Stomach (tissue), 8 donors: ENCODE measurements at regions not wholly inside any gene's neighbourhood (a gene's known extent, or its start where the extent isn't known, plus 50 kb on each side); places are given as distances from the start of the nearest gene placed in this dataset.

Source experiments
- DNase-seq, 2 donors: peaks; one replicate each; pipeline versions ENCODE4 v3.0.0 to v3.0.0-alpha.2; 2013 to 2019
- H3K27ac ChIP-seq, 5 donors: fragments of 200-600 bp in 4 of 5; sonication (generic) in 4 of 5; one replicate each; pipeline ENCODE4 v1.5.1; 2013 to 2019; ENCODE audit warnings: mild to moderate bottlenecking in 1 of 5, moderate library complexity in 1 of 5
- H3K27me3 ChIP-seq, 3 donors: fragments of 200-600 bp; sonication (generic); one replicate each; pipeline ENCODE4 v1.5.1; 2017 to 2019; ENCODE audit warnings: mixed run types in 1 of 3
- H3K36me3 ChIP-seq, 4 donors: fragments of 200-600 bp; sonication (generic); 1 replicate in 3 of 4; 2 replicates in 1 of 4; pipeline ENCODE4 v1.5.1; 2016 to 2019
- H3K4me1 ChIP-seq, 4 donors: fragments of 200-600 bp; sonication (generic); one replicate each; pipeline ENCODE4 v1.5.1; 2016 to 2019
- H3K4me3 ChIP-seq, 4 donors: fragments of 200-600 bp; sonication (generic) in 3 of 4; one replicate each; pipeline ENCODE4 v1.5.1; 2016 to 2019; ENCODE audit warnings: mild to moderate bottlenecking in 1 of 4
- H3K9me3 ChIP-seq, 4 donors: fragments of 200-600 bp; sonication (generic); one replicate each; pipeline ENCODE4 v1.5.1; 2016 to 2019
- EP300 ChIP-seq: sonication (generic); formaldehyde crosslinking; IDR thresholded peaks from one replicate; pipeline ENCODE4 v1.6.1; 2017; ENCODE audit warnings: antibody characterized with exemption
- POLR2A ChIP-seq, 4 donors: fragments of 450-650 bp; IDR thresholded peaks; one replicate each; pipeline ENCODE4 v1.6.1; 2016; ENCODE audit warnings: antibody characterized with exemption in 4 of 4, control low read depth in 2 of 4, mild to moderate bottlenecking in 1 of 4, moderate library complexity in 1 of 4
- POLR2AphosphoS5 ChIP-seq, 3 donors: sonication (generic); formaldehyde crosslinking; IDR thresholded peaks; one replicate each; pipeline ENCODE4 v1.6.1; 2016; ENCODE audit warnings: antibody characterized with exemption in 3 of 3
- WGBS, 5 donors: extraction: QIAGEN DNeasy Blood & Tissue Kit in 3 of 5; methylation state at CpG; one replicate each; pipeline versions ENCODE4 v1.1.5 to v1.1.7; 2013 to 2018; 5-methylcytosine and 5-hydroxymethylcytosine counted together
- intact Hi-C: fragments of 100-400 bp; cut with DNase I; formaldehyde crosslinking; loops from one replicate; pipeline ENCODE4 v1.15.1; 2023; ENCODE audit warnings: low total_unique reads
- TF ChIP-seq, protein P1 (sequence below), 7 experiments: fragments of 450-650 bp in 4 of 7; fragments of 200-600 bp in 3 of 7; sonication (generic) in 3 of 7; IDR thresholded peaks; one replicate each; pipeline ENCODE4 v1.5.1; 2016 to 2019; ENCODE audit warnings: antibody characterized with exemption in 7 of 7, control low read depth in 2 of 7, mild to moderate bottlenecking in 1 of 7
- donor health status: healthy with polysubstance abuse.
- donor health status: Bipolar disorder and iron deficiency.
- donor health status: healthy.

DNA sequence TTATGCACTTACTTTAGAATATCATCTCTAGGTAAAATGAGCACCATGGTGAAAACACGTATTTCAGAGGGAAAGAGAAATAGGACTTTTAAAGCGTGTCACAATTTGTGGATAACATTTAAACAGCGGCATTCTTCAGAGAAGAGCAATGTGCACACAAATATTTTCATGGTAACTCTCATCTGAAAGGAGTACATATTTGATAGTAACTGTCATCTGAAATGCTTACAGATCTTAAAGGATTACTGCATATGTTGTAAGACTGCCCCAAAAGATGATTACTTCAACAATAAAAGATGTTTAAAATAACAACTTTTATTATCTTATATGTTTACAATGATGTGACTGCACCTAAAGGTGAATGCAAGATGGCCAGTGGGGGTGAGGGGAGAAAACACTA, 408.8 kb downstream of the PLA2G4A start:
- H3K4me3 ChIP-seq = no peak overlapping the region
- H3K27me3 ChIP-seq = no peaks in the 10 kb centered on the region
- H3K27ac ChIP-seq = no peak overlapping the region
- H3K36me3 ChIP-seq = no peaks in the 10 kb centered on the region
- no peak for DNase-seq
- no peaks in the 10 kb centered on the region for H3K4me1 ChIP-seq
- WGBS, 5 donors = 88 to 94% (median 89%) methylated on average over 3 of the region's 3 CpGs
- H3K9me3 ChIP-seq = no peaks in the 10 kb centered on the region
- TF ChIP-seq, protein P1, sequence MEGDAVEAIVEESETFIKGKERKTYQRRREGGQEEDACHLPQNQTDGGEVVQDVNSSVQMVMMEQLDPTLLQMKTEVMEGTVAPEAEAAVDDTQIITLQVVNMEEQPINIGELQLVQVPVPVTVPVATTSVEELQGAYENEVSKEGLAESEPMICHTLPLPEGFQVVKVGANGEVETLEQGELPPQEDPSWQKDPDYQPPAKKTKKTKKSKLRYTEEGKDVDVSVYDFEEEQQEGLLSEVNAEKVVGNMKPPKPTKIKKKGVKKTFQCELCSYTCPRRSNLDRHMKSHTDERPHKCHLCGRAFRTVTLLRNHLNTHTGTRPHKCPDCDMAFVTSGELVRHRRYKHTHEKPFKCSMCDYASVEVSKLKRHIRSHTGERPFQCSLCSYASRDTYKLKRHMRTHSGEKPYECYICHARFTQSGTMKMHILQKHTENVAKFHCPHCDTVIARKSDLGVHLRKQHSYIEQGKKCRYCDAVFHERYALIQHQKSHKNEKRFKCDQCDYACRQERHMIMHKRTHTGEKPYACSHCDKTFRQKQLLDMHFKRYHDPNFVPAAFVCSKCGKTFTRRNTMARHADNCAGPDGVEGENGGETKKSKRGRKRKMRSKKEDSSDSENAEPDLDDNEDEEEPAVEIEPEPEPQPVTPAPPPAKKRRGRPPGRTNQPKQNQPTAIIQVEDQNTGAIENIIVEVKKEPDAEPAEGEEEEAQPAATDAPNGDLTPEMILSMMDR (IDR thresholded peaks at IDR 0.05) = no peak
- TF ChIP-seq POLR2AphosphoS5 (IDR thresholded peaks at IDR 0.05) (no peak), EP300 (no peak), POLR2A (IDR thresholded peaks at IDR 0.05) (no peak)
- intact Hi-C loops = no loop called here

DNA sequence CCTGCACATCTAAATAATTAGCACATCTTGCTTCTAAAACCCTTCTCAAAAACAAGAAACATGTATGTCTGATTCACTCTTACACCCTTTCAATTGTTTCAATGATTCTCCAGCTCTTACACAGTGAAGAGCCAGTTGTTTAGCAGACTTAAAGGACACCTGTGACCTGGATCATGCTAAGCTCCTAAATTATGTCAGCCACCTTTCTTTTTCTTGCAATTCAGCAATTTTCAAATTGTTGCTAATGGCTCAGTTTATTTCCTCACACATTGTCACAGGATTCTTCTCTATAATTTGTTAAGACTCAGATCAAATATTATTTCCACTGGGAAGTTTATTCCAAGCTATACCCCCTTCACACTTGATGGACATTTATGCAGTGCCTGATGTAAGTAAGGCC, 413.2 kb downstream of the PLA2G4A start:
- H3K4me1 ChIP-seq = no peaks in the 10 kb centered on the region

DNA sequence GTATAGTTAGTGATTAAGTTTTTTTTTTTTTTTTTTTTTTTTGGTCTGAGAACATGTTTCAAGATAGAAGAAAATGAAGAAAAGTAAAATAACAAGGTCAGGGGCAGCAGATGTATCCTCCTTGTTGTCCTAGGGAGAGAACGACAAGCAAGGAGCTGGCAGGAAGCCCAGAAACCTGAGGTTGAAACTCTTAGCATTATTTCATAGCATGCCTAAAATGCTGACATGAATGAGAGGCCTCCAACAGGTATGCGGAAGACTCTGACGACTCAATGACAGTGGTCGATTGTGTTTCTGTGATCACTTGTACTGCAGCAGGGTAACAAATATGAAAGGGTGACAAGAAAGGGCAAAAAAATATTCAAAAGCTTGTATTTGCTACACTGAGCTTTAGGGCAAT, 415.9 kb downstream of the PLA2G4A start:
- Histone ChIP-seq H3K4me1 (no peaks in the 10 kb centered on the region), H3K36me3 (no peaks in the 10 kb centered on the region), H3K27me3 (no peaks in the 10 kb centered on the region), H3K4me3 (no peak overlapping the region), H3K27ac (no peak overlapping the region), H3K9me3 (peaks cover 0 to 4% (median 0%) of the 10 kb centered on the region in 4 donors)
- DNase-seq = peak in 1 of 2 donors; percentile 36
- intact Hi-C loops = no loop called here
- no peak for TF ChIP-seq EP300
- WGBS, 5 donors = 56 to 65% (median 59%) methylated on average over 4 of the region's 4 CpGs

More for the DNA sequence above, 413.2 kb downstream of the PLA2G4A start:
- Histone ChIP-seq H3K9me3 (peaks cover 0 to 4% (median 0%) of the 10 kb centered on the region in 4 donors), H3K27ac (no peak overlapping the region), H3K36me3 (no peaks in the 10 kb centered on the region), H3K27me3 (no peaks in the 10 kb centered on the region), H3K4me3 (no peak overlapping the region)
- intact Hi-C loops = no loop called here
- TF ChIP-seq POLR2A (IDR thresholded peaks at IDR 0.05) (no peak), EP300 (no peak), POLR2AphosphoS5 (IDR thresholded peaks at IDR 0.05) (no peak)
- TF ChIP-seq, protein P1 (IDR thresholded peaks at IDR 0.05) = no peak
- no peak for DNase-seq

DNA sequence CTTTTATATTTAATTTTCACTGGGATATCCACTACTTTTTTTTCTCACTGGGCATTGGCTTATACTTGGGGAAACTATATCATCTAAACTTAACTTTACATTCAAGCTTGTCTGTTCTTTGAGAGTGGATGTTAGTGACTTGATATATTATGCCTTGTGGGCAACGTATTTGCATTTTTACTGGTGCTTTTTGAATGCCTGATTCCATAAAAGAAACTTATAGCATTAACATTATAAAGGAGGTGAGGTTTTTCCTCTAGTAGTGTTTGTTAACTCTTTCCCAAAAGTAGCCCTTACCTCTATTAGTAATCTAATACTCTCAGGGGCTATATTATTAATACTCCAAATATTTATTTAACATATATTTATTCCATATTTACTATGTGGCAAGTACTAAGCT, 416.5 kb downstream of the PLA2G4A start:
- Histone ChIP-seq H3K36me3 (no peaks in the 10 kb centered on the region), H3K4me1 (no peaks in the 10 kb centered on the region), H3K9me3 (peaks cover 0 to 4% (median 0%) of the 10 kb centered on the region in 4 donors), H3K27ac (no peak overlapping the region), H3K4me3 (no peak overlapping the region), H3K27me3 (no peaks in the 10 kb centered on the region)
- intact Hi-C loops = no loop called here
- TF ChIP-seq, protein P1 (IDR thresholded peaks at IDR 0.05) = no peak
- TF ChIP-seq POLR2AphosphoS5 (IDR thresholded peaks at IDR 0.05) (no peak), POLR2A (IDR thresholded peaks at IDR 0.05) (no peak), EP300 (no peak)
- DNase-seq = no peak
- WGBS, 5 donors = 48 to 74% (median 60%) methylated on average over 1 of the region's 1 CpG

DNA sequence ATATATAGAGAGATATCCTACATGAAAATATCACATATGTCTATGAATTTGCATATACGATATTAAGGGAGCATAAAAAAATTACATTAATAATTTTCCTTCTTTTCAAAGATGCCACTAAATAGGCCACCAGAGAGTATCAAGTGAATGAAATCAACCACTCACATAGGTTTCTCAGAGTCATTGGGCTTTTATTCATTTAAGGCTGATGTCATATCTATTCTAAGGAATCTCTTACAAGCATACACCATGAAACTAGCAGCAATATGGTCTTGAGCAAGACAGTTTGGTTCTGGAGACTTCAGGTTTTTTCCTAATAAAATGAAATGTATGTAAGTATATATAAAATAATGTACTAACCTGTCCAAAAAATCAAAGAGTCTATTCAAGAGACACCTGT, 420.4 kb downstream of the PLA2G4A start:
- Histone ChIP-seq H3K27me3 (no peaks in the 10 kb centered on the region), H3K36me3 (no peaks in the 10 kb centered on the region), H3K4me1 (no peaks in the 10 kb centered on the region), H3K9me3 (peaks cover 0 to 4% (median 0%) of the 10 kb centered on the region in 4 donors), H3K4me3 (no peak overlapping the region), H3K27ac (no peak overlapping the region)
- intact Hi-C loops = no loop called here
- 91 to 95% (median 93%) methylated on average over 1 of the region's 1 CpG for WGBS, 5 donors
- DNase-seq = no peak
- TF ChIP-seq POLR2AphosphoS5 (IDR thresholded peaks at IDR 0.05) (no peak), EP300 (no peak), POLR2A (IDR thresholded peaks at IDR 0.05) (no peak)
- TF ChIP-seq, protein P1 (IDR thresholded peaks at IDR 0.05) = no peak
